H9 (cell line): ENCODE measurements at regions not wholly inside any gene's neighbourhood (a gene's known extent, or its start where the extent isn't known, plus 50 kb on each side); places are given as distances from the start of the nearest gene placed in this dataset.
"Not testable (repeated sequence)": the region's sequence is repeated elsewhere in the genome, so short reads cannot be mapped to it uniquely, and the experiment has no call there.

Source experiments
- DNase-seq: peaks from one replicate; pipeline ENCODE4 v3.0.0-alpha.2; 2017
- H2AFZ ChIP-seq: one replicate; pipeline ENCODE4 v1.6.1; 2013; ENCODE audit warnings: mild to moderate bottlenecking, low read length, control low read depth, moderate library complexity
- H2AK5ac ChIP-seq: 2 replicates; pipeline ENCODE4 v1.6.1; 2013; ENCODE audit warnings: low read length, control low read depth, mixed read lengths; ENCODE audit not compliant: insufficient read length
- H2BK120ac ChIP-seq: one replicate; pipeline ENCODE4 v1.6.1; 2013; ENCODE audit warnings: low read depth, mild to moderate bottlenecking, low read length, control low read depth, inconsistent platforms; ENCODE audit not compliant: poor library complexity, severe bottlenecking
- H2BK12ac ChIP-seq: 2 replicates; pipeline ENCODE4 v1.6.1; 2013; ENCODE audit warnings: low read length, control low read depth, mixed read lengths, low read depth; ENCODE audit not compliant: insufficient read length
- H2BK15ac ChIP-seq: 2 replicates; pipeline ENCODE4 v1.6.1; 2013; ENCODE audit warnings: low read depth, low read length, control low read depth
- H2BK20ac ChIP-seq: one replicate; pipeline ENCODE4 v1.6.1; 2013; ENCODE audit warnings: low read depth, mild to moderate bottlenecking, low read length, control low read depth, inconsistent platforms; ENCODE audit not compliant: poor library complexity, severe bottlenecking
- H2BK5ac ChIP-seq: 2 replicates; pipeline ENCODE4 v1.6.1; 2013; ENCODE audit warnings: low read length, control low read depth, mixed read lengths; ENCODE audit not compliant: insufficient read length
- H3K14ac ChIP-seq: 2 replicates; pipeline ENCODE4 v1.6.1; 2013; ENCODE audit warnings: low read length, control low read depth; ENCODE audit not compliant: insufficient read depth
- H3K18ac ChIP-seq: 2 replicates; pipeline ENCODE4 v1.6.1; 2013; ENCODE audit warnings: low read depth, mild to moderate bottlenecking, mixed read lengths, low read length, control low read depth; ENCODE audit not compliant: insufficient read length
- H3K23ac ChIP-seq: 2 replicates; pipeline ENCODE4 v1.6.1; 2013; ENCODE audit warnings: low read length, control low read depth, mixed read lengths, low read depth; ENCODE audit not compliant: insufficient read length
- H3K23me2 ChIP-seq: 2 replicates; pipeline ENCODE4 v1.6.1; 2013; ENCODE audit warnings: low read depth, mild to moderate bottlenecking, mixed read lengths, low read length, control low read depth; ENCODE audit not compliant: insufficient read length, poor library complexity, severe bottlenecking
- H3K27ac ChIP-seq: 2 replicates; pipeline ENCODE4 v1.5.1; 2013; ENCODE audit warnings: low read length, control low read depth, mixed read lengths, low read depth; ENCODE audit not compliant: insufficient read length
- H3K27me3 ChIP-seq: 2 replicates; pipeline ENCODE4 v1.6.1; 2013; ENCODE audit warnings: low read length, control low read depth, inconsistent platforms; ENCODE audit not compliant: insufficient read depth
- H3K4ac ChIP-seq: 2 replicates; pipeline ENCODE4 v1.6.1; 2013; ENCODE audit warnings: low read depth, mild to moderate bottlenecking, control low read depth, inconsistent platforms, low read length, moderate library complexity
- H3K4me1 ChIP-seq: 2 replicates; pipeline ENCODE4 v1.6.1; 2013; ENCODE audit warnings: low read length, control low read depth, inconsistent platforms; ENCODE audit not compliant: insufficient read depth
- H3K4me2 ChIP-seq: 2 replicates; pipeline ENCODE4 v1.6.1; 2013; ENCODE audit warnings: low read length, control low read depth, mixed read lengths; ENCODE audit not compliant: insufficient read length, insufficient read depth
- H3K56ac ChIP-seq: 2 replicates; pipeline ENCODE4 v1.6.1; 2013; ENCODE audit warnings: low read depth, mild to moderate bottlenecking, mixed read lengths, low read length, control low read depth; ENCODE audit not compliant: insufficient read length
- H3K79me1 ChIP-seq: 2 replicates; pipeline ENCODE4 v1.6.1; 2013; ENCODE audit warnings: low read depth, mild to moderate bottlenecking, moderate library complexity, low read length, control low read depth, inconsistent platforms; ENCODE audit not compliant: insufficient read depth, poor library complexity, severe bottlenecking
- H3K79me2 ChIP-seq: 2 replicates; pipeline ENCODE4 v1.6.1; 2013; ENCODE audit warnings: low read length, control low read depth, inconsistent platforms; ENCODE audit not compliant: insufficient read depth
- H3K9ac ChIP-seq: 2 replicates; pipeline ENCODE4 v1.6.1; 2013; ENCODE audit warnings: low read length, control low read depth, mixed read lengths; ENCODE audit not compliant: insufficient read length; ENCODE audit errors: extremely low read depth
- H3K9me3 ChIP-seq: one replicate; pipeline ENCODE4 v1.6.1; 2013; ENCODE audit warnings: low read depth, low read length, inconsistent platforms; ENCODE audit not compliant: control insufficient read depth
- H3T11ph ChIP-seq: one replicate; pipeline ENCODE4 v1.6.1; 2013; ENCODE audit warnings: mild to moderate bottlenecking, low read length, control low read depth, inconsistent platforms
- H4K20me1 ChIP-seq: one replicate; pipeline ENCODE4 v1.6.1; 2013; ENCODE audit not compliant: control insufficient read depth, insufficient read length, insufficient read depth
- H4K5ac ChIP-seq: 2 replicates; pipeline ENCODE4 v1.6.1; 2013; ENCODE audit warnings: low read depth, mild to moderate bottlenecking, mixed read lengths, low read length, control low read depth; ENCODE audit not compliant: insufficient read length
- H4K8ac ChIP-seq: replicated peaks from 2 replicates; pipeline ENCODE4 v1.6.1; 2013; ENCODE audit warnings: low read length, control low read depth, mixed read lengths, low read depth; ENCODE audit not compliant: insufficient read length
- H4K91ac ChIP-seq: 2 replicates; pipeline ENCODE4 v1.6.1; 2013; ENCODE audit warnings: low read depth, mild to moderate bottlenecking, moderate library complexity, mixed read lengths, low read length, control low read depth; ENCODE audit not compliant: insufficient read length
- H3K27ac Mint-ChIP-seq, 3 experiments: 2 replicates in 2 of 3; 3 replicates in 1 of 3; pipeline ENCODE4 v1.8.0; 2020 to 2021; ENCODE audit warnings: mixed read lengths in 3 of 3, mild to moderate bottlenecking in 1 of 3, moderate library complexity in 1 of 3
- H3K27me3 Mint-ChIP-seq: 2 replicates; pipeline ENCODE4 v1.8.0; 2021; ENCODE audit warnings: low read depth, mild to moderate bottlenecking, moderate library complexity, mixed read lengths
- H3K36me3 Mint-ChIP-seq, 3 experiments: 2 replicates in 2 of 3; 3 replicates in 1 of 3; pipeline ENCODE4 v1.8.0; 2020 to 2021; ENCODE audit warnings: low read depth in 3 of 3, mixed read lengths in 3 of 3; ENCODE audit not compliant: insufficient read depth in 1 of 3
- H3K4me1 Mint-ChIP-seq, 2 experiments: 2 replicates each; pipeline ENCODE4 v1.8.0; 2020; ENCODE audit warnings: mixed read lengths in 2 of 2
- H3K4me3 Mint-ChIP-seq, 2 experiments: 2 replicates in 1 of 2; 3 replicates in 1 of 2; pipeline ENCODE4 v1.8.0; 2020 to 2021; ENCODE audit warnings: mild to moderate bottlenecking in 2 of 2, mixed read lengths in 2 of 2, moderate library complexity in 1 of 2
- H3K9me3 Mint-ChIP-seq, 2 experiments: 2 replicates in 1 of 2; 3 replicates in 1 of 2; pipeline ENCODE4 v1.8.0; 2020; ENCODE audit warnings: mild to moderate bottlenecking in 2 of 2, mixed read lengths in 2 of 2, moderate library complexity in 1 of 2
- whole genome bisulfite sequencing: extraction: QIAGEN DNeasy Blood & Tissue Kit; methylation state at CpG from one replicate; pipeline ENCODE4 v1.1.7; 2013; ENCODE audit warnings: missing lambda C conversion rate, low lambda C conversion rate, mixed read lengths; ENCODE audit not compliant: insufficient read length; ENCODE audit errors: extremely low coverage; 5-methylcytosine and 5-hydroxymethylcytosine counted together
- TF ChIP-seq, protein P1 (sequence below): fragments of 200-600 bp; sonication (generic); conservative IDR thresholded peaks from 3 replicates; pipeline ENCODE4 v1.8.0; 2021; ENCODE audit warnings: antibody characterized with exemption, mild to moderate bottlenecking

- Histone ChIP-seq H4K5ac (no peak overlapping the region), H3K9me3 (no peaks in the 10 kb centered on the region), H3K18ac (no peak overlapping the region), H3K14ac (no peak overlapping the region), H3K27me3 (no peaks in the 10 kb centered on the region), H3K4me1 (no peaks in the 10 kb centered on the region), H2BK5ac (no peak overlapping the region), H3K4ac (no peak overlapping the region), H2AFZ (no peak overlapping the region), H3T11ph (no peak overlapping the region), H3K27ac (no peak overlapping the region), H3K79me2 (no peaks in the 10 kb centered on the region), H2BK15ac (no peak overlapping the region), H3K56ac (no peak overlapping the region), H3K23ac (no peak overlapping the region), H2AK5ac (no peak overlapping the region), H3K4me2 (no peak overlapping the region), H3K9ac (no peak overlapping the region), H4K20me1 (no peaks in the 10 kb centered on the region), H3K79me1 (no peaks in the 10 kb centered on the region), H2BK12ac (no peak overlapping the region), H4K91ac (no peak overlapping the region), H3K23me2 (no peaks in the 10 kb centered on the region), H2BK20ac (no peak overlapping the region), H2BK120ac (no peak overlapping the region), H4K8ac (no peak overlapping the region)
- Mint-ChIP-seq H3K4me1 (no peaks in the 10 kb centered on the region), H3K9me3 (peaks cover under 1 to 4% of the 10 kb centered on the region in 2 experiments; a peak in 3 of 5 replicates), H3K4me3 (no peak overlapping the region), H3K27me3 (no peaks in the 10 kb centered on the region; the same call in 1 of the 2 replicates), H3K27ac (no peak overlapping the region; a peak in 1 of 7 replicates), H3K36me3 (0 out of 7 replicates have a peak, but pooled peaks cover 0 to 1% (median under 1%) of the 10 kb centered on the region in 3 experiments)
- no peak for DNase-seq
- TF ChIP-seq, protein P1, sequence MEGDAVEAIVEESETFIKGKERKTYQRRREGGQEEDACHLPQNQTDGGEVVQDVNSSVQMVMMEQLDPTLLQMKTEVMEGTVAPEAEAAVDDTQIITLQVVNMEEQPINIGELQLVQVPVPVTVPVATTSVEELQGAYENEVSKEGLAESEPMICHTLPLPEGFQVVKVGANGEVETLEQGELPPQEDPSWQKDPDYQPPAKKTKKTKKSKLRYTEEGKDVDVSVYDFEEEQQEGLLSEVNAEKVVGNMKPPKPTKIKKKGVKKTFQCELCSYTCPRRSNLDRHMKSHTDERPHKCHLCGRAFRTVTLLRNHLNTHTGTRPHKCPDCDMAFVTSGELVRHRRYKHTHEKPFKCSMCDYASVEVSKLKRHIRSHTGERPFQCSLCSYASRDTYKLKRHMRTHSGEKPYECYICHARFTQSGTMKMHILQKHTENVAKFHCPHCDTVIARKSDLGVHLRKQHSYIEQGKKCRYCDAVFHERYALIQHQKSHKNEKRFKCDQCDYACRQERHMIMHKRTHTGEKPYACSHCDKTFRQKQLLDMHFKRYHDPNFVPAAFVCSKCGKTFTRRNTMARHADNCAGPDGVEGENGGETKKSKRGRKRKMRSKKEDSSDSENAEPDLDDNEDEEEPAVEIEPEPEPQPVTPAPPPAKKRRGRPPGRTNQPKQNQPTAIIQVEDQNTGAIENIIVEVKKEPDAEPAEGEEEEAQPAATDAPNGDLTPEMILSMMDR, result no peak
- no CpG with 5 or more reads among the region's 1 CpG for WGBS
Observed at GRCh38 chr1:65640046-65640445, 152.6 kb upstream of the PDE4B start.

DNA sequence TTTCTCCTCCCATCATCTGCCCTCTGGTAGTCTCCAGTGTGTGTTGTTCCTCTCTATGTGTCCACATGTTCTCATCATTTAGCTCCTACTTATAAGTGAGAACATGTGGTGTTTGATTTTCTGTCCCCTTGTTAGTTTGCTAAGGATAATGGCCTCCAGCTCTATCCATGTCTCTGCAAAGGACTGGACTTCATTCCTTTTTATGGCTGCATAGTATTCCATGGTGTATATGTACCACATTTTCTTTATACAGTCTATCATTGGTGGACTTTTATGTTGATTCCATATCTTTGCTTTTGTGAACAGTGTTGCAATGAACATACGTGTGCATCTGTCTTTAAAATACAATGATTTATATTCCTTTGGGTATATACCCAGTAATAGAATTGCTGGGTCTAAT is 143.5 kb upstream of the PDE4B start:
- not testable (repeated sequence) for DNase-seq

More for the DNA sequence above, 143.5 kb upstream of the PDE4B start:
- H3K27ac Mint-ChIP-seq, H3K9ac ChIP-seq, H3K23ac ChIP-seq, H3K4me1 Mint-ChIP-seq, H3K79me2 ChIP-seq, H2BK15ac ChIP-seq, H4K8ac ChIP-seq, H3K56ac ChIP-seq, H4K20me1 ChIP-seq, H3K9me3 ChIP-seq, H3T11ph ChIP-seq, H3K23me2 ChIP-seq, H3K4ac ChIP-seq, H4K91ac ChIP-seq, H3K27ac ChIP-seq, H3K4me1 ChIP-seq, H2BK12ac ChIP-seq, H3K4me2 ChIP-seq, H2AK5ac ChIP-seq, H3K14ac ChIP-seq, H2BK5ac ChIP-seq, H3K27me3 ChIP-seq, H2BK120ac ChIP-seq, H3K4me3 Mint-ChIP-seq, H4K5ac ChIP-seq, H2BK20ac ChIP-seq, H2AFZ ChIP-seq, H3K18ac ChIP-seq, H3K79me1 ChIP-seq: not testable (repeated sequence)
- no CpG with 5 or more reads among the region's 1 CpG for WGBS
- Mint-ChIP-seq H3K9me3 (peaks cover 45 to 48% of the 10 kb centered on the region in 2 experiments), H3K27me3 (peaks cover 21% of the 10 kb centered on the region), H3K36me3 (peaks cover 11 to 25% (median 17%) of the 10 kb centered on the region in 3 experiments)
